Prostate gland (tissue), 2 donors: ENCODE measurements at regions not wholly inside any gene's neighbourhood (a gene's known extent, or its start where the extent isn't known, plus 50 kb on each side); places are given as distances from the start of the nearest gene placed in this dataset.

Source experiments
- DNase-seq: peaks from one replicate; pipeline ENCODE4 v3.0.0-alpha.2; 2019; ENCODE audit warnings: low spot score
- H3K27ac ChIP-seq, 2 donors: fragments of 200-600 bp; sonication (generic); 2 replicates each; pipeline ENCODE4 v1.5.1; 2017 to 2019
- H3K27me3 ChIP-seq: fragments of 200-600 bp; sonication (generic); replicated peaks from 2 replicates; pipeline ENCODE4 v1.5.1; 2019; ENCODE audit not compliant: insufficient read depth
- H3K36me3 ChIP-seq, 2 donors: fragments of 200-600 bp; sonication (generic); 1 replicate in 1 of 2; 2 replicates in 1 of 2; pipeline versions ENCODE4 v1.5.1 to v1.8.1; 2017 to 2019
- H3K4me1 ChIP-seq: fragments of 200-600 bp; sonication (generic); replicated peaks from 2 replicates; pipeline ENCODE4 v1.5.1; 2019
- H3K4me3 ChIP-seq, 2 donors: fragments of 200-600 bp; sonication (generic); 2 replicates each; pipeline ENCODE4 v1.5.1; 2017 to 2019
- H3K9me3 ChIP-seq: fragments of 200-600 bp; sonication (generic); 2 replicates; pipeline ENCODE4 v1.5.1; 2017
- POLR2A ChIP-seq: fragments of 450-650 bp; IDR thresholded peaks from one replicate; pipeline ENCODE4 v1.6.1; 2016; ENCODE audit warnings: antibody characterized with exemption, mild to moderate bottlenecking
- POLR2AphosphoS5 ChIP-seq: sonication (generic); formaldehyde crosslinking; IDR thresholded peaks from one replicate; pipeline ENCODE4 v1.6.1; 2017; ENCODE audit warnings: antibody characterized with exemption
- WGBS: methylation state at CpG from one replicate; pipeline ENCODE4 v1.1.5; 2018; 5-methylcytosine and 5-hydroxymethylcytosine counted together
- intact Hi-C: fragments of 100-400 bp; cut with DNase I; formaldehyde crosslinking; loops from one replicate; pipeline ENCODE4 v1.14.2; 2022
- TF ChIP-seq, protein P1 (sequence below), 4 experiments: fragments of 200-600 bp in 2 of 4; fragments of 450-650 bp in 2 of 4; sonication (generic) in 2 of 4; IDR thresholded peaks; 1 replicate in 3 of 4; 2 replicates in 1 of 4; pipeline ENCODE4 v1.5.1; 2016 to 2019; ENCODE audit warnings: antibody characterized with exemption in 4 of 4, mild to moderate bottlenecking in 2 of 4, moderate library complexity in 2 of 4

DNA sequence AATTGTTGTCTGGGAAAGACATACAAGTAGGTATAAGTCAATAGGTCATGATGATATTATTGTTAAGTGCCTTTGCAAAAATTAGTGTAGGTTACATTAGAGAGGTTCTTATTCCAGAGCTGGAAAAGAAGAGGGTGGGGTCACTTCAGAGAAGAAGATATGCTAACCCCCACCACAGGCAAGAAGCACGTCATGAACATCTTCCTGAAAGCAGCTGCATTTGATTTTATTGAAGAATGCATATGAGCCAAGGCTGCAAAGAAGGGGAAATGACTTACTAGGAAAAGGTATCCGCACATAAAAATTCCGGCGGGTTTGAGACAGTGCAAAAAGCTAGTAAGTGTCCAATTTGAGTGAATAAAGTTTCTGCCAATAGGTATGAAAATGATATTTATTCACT lies 195.3 kb upstream of the CDH2 start:
- no peak for DNase-seq
- no peaks in the 10 kb centered on the region for H3K9me3 ChIP-seq
- WGBS, result 65% methylated on average over 4 of the region's 4 CpGs
- H3K27me3 ChIP-seq, result no peaks in the 10 kb centered on the region
- intact Hi-C loops, result no loop called here
- TF ChIP-seq POLR2AphosphoS5 (no peak), POLR2A (no peak)
- TF ChIP-seq, protein P1, sequence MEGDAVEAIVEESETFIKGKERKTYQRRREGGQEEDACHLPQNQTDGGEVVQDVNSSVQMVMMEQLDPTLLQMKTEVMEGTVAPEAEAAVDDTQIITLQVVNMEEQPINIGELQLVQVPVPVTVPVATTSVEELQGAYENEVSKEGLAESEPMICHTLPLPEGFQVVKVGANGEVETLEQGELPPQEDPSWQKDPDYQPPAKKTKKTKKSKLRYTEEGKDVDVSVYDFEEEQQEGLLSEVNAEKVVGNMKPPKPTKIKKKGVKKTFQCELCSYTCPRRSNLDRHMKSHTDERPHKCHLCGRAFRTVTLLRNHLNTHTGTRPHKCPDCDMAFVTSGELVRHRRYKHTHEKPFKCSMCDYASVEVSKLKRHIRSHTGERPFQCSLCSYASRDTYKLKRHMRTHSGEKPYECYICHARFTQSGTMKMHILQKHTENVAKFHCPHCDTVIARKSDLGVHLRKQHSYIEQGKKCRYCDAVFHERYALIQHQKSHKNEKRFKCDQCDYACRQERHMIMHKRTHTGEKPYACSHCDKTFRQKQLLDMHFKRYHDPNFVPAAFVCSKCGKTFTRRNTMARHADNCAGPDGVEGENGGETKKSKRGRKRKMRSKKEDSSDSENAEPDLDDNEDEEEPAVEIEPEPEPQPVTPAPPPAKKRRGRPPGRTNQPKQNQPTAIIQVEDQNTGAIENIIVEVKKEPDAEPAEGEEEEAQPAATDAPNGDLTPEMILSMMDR (IDR thresholded peaks at IDR 0.05), result no peak
- H3K27ac ChIP-seq, result no peak overlapping the region
- H3K4me3 ChIP-seq, result no peak overlapping the region
- no peaks in the 10 kb centered on the region for H3K4me1 ChIP-seq
- H3K36me3 ChIP-seq, result no peaks in the 10 kb centered on the region

DNA sequence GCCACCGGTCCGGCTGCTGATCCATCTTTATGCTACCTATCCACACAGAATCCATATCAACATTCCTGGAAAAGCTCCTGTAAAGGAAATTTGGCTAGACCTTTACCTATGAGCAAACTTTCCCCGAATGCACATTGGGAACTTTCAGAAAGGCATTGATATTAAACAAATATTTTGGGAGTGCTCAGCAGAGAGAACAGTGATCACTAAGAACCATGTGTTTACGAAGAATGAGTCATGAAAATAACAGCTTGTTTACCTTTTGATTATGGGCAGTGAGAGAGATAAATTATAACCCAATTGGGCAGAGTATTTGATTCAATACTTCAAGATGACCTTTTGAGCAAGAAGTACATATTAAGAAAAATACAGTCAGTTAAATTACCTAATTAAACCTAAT lies 189.7 kb upstream of the CDH2 start:
- no peak for TF ChIP-seq POLR2AphosphoS5
- TF ChIP-seq, protein P1 (IDR thresholded peaks at IDR 0.05), result no peak
- no peak for TF ChIP-seq POLR2A
- intact Hi-C loops, result no loop called here
- no peak overlapping the region for H3K27ac ChIP-seq
- no peak for DNase-seq
- WGBS, result 82% methylated on average over 4 of the region's 4 CpGs
- no peaks in the 10 kb centered on the region for H3K27me3 ChIP-seq
- H3K9me3 ChIP-seq, result no peaks in the 10 kb centered on the region
- no peaks in the 10 kb centered on the region for H3K36me3 ChIP-seq
- H3K4me1 ChIP-seq, result no peaks in the 10 kb centered on the region
- no peak overlapping the region for H3K4me3 ChIP-seq

DNA sequence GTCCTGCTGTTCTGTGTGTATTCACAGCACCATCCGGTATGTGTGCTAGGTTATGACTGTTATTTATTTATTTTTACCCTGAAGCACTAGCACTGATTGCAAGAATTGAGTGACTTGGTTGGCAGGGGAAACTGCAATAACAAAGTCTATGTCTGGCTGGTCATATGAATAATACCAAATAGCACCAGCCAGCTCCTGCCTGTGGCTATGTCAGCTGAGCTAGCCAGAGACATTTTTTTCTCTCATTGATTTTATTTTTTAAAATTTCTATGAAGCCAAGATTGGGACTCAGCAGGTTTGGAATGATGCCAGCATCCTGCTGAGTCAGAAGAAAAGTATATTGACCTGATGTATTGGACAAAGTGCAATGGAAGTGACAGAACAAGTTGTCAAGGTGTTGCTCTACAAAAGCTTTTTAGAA lies 188.5 kb upstream of the CDH2 start:
- Histone ChIP-seq H3K4me3 (no peak overlapping the region), H3K27ac (no peak overlapping the region), H3K36me3 (no peaks in the 10 kb centered on the region), H3K4me1 (no peaks in the 10 kb centered on the region), H3K27me3 (no peaks in the 10 kb centered on the region), H3K9me3 (no peaks in the 10 kb centered on the region)
- TF ChIP-seq POLR2A (no peak), POLR2AphosphoS5 (no peak)
- TF ChIP-seq, protein P1 (IDR thresholded peaks at IDR 0.05), result no peak
- DNase-seq, result no peak
- intact Hi-C loops, result no loop called here
- 61% methylated on average over 1 of the region's 1 CpG for WGBS

DNA sequence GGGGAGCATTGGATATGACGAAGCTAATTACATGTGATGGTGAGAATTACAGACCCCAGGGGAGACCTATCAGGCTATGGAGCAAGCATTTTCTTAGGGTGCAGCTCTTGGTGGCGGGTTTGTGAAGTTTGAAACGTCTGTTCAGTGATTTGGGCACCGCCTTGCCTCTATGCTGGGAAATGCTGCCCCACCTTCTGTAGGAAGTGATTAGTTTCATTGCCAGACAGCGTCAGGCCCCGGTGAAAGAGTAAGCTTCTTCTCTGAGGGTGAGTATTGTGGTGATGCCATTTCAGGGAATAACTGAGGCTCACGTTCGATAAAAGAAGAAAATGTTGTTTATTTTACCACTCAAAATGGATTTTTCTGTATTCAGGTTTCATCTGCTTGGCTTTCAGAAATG lies 186.2 kb upstream of the CDH2 start:
- Histone ChIP-seq H3K9me3 (no peaks in the 10 kb centered on the region), H3K4me3 (no peak overlapping the region), H3K36me3 (no peaks in the 10 kb centered on the region), H3K27me3 (no peaks in the 10 kb centered on the region), H3K27ac (no peak overlapping the region), H3K4me1 (no peaks in the 10 kb centered on the region)
- TF ChIP-seq POLR2AphosphoS5 (no peak), POLR2A (no peak)
- TF ChIP-seq, protein P1 (IDR thresholded peaks at IDR 0.05), result no peak
- 88% methylated on average over 8 of the region's 8 CpGs for WGBS
- intact Hi-C loops, result no loop called here
- DNase-seq, result no peak

DNA sequence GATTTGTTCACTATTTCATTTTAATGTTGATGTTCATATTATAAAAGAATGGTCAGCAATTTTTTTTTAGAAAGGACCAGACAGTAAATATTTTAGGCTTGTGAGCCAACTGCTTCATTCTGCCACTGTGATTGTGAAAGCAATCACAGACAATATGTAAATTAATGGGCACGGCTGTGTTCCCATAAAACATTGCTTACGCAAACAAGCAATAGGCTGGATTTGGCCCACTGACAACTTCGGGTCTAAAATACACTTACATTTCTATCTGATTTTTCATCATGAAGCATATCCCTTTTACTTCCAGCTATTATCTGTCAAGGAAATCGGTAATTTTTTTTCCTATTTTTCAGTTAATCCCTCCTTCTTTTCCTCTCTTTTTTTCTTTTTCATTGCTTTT lies 182.2 kb upstream of the CDH2 start:
- DNase-seq, result no peak
- WGBS, result 47% methylated on average over 4 of the region's 4 CpGs
- no peaks in the 10 kb centered on the region for H3K4me1 ChIP-seq
- H3K27me3 ChIP-seq, result no peaks in the 10 kb centered on the region
- H3K27ac ChIP-seq, result no peak overlapping the region
- no peaks in the 10 kb centered on the region for H3K36me3 ChIP-seq
- no peak overlapping the region for H3K4me3 ChIP-seq
- intact Hi-C loops, result no loop called here
- TF ChIP-seq POLR2A (no peak), POLR2AphosphoS5 (no peak)
- TF ChIP-seq, protein P1 (IDR thresholded peaks at IDR 0.05), result no peak
- H3K9me3 ChIP-seq, result no peaks in the 10 kb centered on the region
